Activated T-cell treated with anti-CD3 and anti-CD28 coated beads, Interleukin-2, amount 50 U/mL, for 48 hours (primary cell): ENCODE measurements at regions not wholly inside any gene's neighbourhood (a gene's known extent, or its start where the extent isn't known, plus 50 kb on each side); places are given as distances from the start of the nearest gene placed in this dataset.
"Not testable (repeated sequence)": the region's sequence is repeated elsewhere in the genome, so short reads cannot be mapped to it uniquely, and the experiment has no call there.

Experiments
- DNase-seq, 2 experiments: peaks; one replicate each; pipeline ENCODE4 v3.0.0-alpha.2; 2020

- DNase-seq, result no peak
Observed at GRCh38 chr4:30462445-30463090, 257.6 kb upstream of the PCDH7 start.

DNA sequence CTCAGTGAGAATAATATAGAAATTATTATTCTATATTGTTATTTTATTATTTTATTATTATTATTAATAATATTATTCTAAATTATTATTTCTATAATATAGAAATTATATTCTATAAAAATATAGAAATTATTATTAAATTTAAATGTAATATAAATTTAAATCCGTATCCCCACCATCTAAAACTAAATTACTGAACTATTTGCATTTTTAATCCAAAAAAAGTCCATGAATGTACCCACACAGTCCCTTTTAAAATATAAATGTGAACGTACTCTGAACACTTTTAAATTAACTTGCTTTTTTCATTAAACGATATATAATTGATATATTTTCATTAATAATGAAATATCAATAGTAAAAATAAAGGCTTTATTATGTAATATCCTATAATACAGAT lies 248.3 kb upstream of the PCDH7 start:
- DNase-seq, result no peak

GRCh38 chr4:30473225-30473624 lies 246.9 kb upstream of the PCDH7 start:
- DNase-seq, result no peak

- DNase-seq, result no peak
Observed at GRCh38 chr4:30495251-30495650, 224.9 kb upstream of the PCDH7 start.

DNA sequence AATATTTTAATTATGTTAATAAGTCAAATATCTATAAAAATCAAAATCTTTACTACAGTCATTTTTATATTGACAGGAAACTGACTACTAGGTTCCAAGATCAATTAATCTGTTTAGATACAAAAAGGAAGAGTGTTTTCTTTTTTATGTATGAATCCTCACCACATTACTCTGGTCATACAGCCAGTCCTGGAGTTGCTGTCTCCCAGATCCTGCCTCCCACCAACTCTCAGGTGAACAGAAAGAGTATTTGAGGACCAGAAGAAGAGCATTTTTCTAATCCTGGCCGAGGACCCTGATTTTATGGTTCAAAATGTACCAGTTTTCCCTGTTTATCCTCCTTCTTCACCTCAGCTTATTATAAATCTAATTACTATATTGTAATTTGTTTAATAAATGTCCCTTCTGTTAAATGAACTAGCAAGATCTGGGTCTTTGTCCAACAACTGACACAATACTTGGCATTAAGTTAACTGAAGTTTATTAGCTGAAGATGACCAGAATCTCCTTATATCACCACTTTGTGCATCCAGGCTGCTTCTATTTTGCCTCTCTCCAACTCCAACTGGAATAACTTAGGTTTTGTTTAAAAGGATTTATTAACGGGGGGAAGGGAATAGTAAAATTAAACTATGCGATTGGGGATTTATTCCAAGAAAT lies 224.4 kb upstream of the PCDH7 start:
- no peak for DNase-seq

DNA sequence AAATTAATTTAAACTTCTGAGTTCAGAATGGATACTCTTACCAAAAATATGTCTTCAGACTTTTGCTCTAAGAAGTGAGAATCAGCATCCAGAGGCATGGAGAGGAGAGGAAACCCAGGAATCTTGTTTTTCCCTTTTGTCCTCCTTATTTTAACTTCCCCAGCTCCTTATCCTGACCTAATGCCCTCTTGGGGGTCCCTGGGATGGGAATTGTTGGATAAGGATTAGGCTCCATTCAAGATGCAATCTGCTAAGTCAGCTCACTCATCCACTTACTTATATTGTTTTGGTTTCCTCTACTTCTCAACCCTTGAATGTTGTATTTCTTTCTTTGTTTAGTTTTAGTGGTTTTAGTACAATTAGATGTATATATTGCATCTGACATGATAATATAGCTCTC lies 208.4 kb upstream of the PCDH7 start:
- DNase-seq, result no peak

DNA sequence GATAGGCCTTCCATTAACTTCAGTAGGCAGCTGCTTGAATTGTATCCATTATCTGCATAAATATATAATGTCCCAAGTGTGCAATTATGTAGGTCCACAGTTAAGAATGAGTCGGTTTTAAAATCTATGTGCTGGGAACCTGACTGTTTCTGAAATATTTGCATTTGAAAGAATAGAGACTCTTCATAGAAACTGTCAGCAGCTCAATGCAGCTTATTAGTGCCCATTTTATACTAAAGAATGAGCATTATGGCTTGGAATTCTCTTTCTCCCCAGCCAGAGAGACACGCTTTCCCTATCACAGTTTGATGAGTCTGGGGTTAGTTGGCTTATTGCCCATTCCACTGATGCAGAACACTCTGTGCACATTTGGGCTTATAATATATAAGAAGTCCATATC lies 202.0 kb upstream of the PCDH7 start:
- DNase-seq, result no peak

DNA sequence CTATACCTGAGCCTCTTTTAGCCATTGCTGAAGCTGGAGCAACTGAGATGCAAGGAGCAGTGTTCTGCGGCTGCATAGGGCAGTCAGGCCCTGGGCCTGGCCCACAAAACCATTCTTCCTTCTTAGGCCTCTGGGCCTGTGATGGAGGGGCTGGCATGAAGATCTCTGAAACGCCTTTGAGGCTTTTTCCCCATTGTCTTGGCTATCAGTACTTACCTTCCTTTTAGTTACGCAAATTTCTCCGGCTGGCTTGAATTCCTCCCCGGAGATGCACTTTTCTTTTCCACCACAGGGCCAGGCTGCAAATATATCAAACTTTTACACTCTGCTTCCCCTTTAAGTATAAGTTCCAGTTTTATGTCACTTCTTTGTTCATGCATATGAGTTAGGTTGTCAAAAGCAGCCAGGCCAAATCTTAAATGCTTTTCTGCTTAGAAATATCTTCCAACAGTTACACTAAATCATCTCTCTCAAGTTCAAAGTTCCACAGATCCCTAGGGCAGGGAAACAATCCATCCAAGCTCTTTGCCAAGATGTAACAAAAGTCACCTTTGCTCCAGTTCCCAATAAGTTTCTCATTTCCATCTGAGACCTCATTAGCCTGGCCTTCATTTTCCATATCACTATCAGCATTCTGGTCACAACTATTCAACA lies 194.4 kb upstream of the PCDH7 start:
- DNase-seq, result no peak

DNA sequence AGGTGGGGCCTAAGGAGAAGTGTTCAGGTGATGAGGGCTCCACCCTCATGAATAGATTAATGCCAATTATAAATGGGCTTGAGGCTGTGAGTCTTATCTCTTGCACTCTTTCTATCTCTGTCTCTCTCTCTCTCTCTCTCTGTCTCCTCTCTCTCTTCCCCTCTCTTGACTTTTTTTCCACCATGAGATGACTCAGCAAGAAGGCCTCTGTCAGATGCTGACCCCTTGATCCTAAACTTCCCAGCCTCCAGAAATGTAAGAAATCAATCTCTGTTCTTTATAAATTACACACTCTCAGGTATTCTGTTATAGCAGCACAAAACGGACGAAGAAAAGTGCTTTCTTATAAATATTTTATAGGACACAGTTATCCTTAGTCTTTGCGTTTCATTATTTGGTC lies 184.9 kb upstream of the PCDH7 start:
- no peak for DNase-seq

- DNase-seq, result no peak
Observed at GRCh38 chr4:30536231-30536630, 183.9 kb upstream of the PCDH7 start.

GRCh38 chr4:30537456-30537855 lies 182.7 kb upstream of the PCDH7 start:
- no peak for DNase-seq

GRCh38 chr4:30538794-30539193 lies 181.4 kb upstream of the PCDH7 start:
- DNase-seq, result no peak

DNA sequence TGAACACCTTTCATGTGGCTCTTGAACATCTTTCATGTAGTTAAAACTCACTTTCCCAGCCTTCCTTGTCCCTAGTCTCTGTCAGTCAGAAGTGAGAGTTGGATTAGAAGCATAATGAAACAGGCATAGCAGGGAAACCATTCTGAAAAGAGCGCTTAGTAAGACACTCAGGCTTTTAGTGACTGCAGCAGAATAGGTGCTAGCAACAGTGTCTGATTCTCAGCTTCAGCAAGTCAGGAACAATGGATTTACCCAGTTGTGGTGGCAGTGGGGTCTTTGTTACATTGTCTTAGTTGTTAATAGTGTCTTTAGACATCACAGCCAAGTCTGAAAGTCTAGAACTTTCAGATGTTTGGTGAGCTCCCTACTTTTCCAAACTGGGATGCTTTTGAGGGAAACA lies 177.1 kb upstream of the PCDH7 start:
- no peak for DNase-seq

DNA sequence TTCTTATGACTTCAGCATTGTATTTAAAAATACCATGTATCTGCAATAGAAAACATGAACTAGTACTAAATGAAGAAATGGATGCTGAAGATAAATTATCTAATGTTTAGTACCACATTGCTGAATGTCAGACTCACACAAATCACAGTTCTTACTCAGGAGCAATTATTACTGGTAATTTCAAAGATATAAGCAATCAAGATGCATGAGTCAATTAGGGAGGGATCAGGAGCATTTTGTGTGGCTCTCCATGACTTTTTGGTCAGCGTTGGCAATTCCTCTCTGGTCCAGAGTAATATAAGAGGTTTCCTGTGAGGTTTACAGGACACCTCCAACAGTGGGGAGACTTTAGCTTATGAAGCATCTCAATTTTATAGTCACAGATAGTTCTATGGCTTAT lies 167.0 kb upstream of the PCDH7 start:
- DNase-seq, result no peak

- no peak for DNase-seq
Observed at GRCh38 chr4:30553706-30554105, 166.5 kb upstream of the PCDH7 start.

DNA sequence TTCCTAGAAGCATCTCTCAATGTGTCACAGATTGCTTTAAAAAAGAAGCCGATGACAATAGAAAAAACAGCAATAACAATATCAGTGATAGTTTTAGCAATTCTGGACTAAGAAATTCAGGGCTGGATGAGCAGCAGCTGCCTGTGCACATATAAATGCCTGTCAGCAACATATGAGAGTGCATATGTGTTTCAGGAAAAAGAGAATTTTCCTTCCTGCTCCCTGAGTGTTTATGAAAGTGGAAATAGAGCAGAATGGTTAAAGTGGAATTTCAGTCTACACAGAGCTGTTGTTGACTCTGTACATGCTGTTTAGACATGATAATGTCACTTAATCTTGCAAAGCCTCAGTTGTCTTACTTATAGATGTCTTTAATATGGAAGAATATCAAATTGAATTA lies 164.4 kb upstream of the PCDH7 start:
- no peak for DNase-seq

DNA sequence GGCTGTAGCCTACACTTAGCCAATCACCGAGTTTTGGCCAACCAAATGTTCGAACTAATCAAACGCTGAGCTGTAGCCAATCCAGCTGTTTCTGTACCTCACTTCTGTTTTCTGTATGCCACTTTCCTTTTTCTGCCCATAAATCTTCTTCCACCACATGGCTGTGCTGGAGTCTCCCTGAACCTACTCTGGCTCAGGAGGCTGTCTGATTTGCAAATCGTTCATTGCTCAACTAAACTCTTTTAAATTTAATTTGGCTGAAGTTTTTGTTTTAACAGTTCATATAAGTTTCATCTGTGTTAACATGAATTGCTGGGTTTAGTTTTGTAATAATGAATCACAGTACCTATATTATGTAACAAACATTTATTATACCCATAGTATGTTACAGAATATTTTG lies 160.7 kb upstream of the PCDH7 start:
- DNase-seq, result no peak

DNA sequence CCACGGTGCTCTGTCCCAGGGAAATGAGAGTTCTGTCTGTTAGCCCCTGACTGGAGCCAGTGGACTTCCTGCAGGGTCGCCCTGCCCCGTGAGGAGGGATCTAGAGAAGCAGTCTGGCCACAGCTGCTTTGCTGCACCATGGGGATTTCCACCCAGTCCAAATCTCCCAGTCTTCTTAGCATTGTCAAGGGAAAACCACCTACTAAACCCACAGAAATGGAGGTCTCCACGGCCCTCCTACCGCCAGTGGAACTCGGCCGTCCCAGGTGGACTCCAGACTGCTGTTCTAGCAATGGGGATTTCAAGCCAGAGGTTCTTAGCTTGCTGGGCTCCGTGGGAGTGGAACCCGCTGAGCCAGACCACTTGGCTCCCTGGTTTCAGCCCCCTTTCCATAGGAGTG lies 133.3 kb upstream of the PCDH7 start:
- DNase-seq, result no peak

DNA sequence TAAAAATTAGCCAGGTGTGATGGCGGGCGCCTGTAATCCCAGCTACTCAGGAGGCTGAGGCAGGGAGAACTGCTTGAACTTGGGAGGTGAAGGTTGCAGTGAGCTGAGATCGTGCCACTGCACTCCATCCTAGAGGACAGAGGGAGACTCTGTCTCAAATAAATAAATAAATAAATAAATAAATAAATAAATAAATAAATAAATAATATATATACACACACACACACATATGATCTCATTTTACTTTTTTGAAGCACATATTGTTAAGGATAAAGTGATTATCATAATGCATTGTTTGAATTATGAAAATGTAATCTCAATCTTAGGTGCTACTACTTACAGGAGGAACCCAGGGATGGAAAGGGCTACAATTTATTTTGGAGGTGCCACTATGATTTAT lies 130.5 kb upstream of the PCDH7 start:
- not testable (repeated sequence) for DNase-seq

DNA sequence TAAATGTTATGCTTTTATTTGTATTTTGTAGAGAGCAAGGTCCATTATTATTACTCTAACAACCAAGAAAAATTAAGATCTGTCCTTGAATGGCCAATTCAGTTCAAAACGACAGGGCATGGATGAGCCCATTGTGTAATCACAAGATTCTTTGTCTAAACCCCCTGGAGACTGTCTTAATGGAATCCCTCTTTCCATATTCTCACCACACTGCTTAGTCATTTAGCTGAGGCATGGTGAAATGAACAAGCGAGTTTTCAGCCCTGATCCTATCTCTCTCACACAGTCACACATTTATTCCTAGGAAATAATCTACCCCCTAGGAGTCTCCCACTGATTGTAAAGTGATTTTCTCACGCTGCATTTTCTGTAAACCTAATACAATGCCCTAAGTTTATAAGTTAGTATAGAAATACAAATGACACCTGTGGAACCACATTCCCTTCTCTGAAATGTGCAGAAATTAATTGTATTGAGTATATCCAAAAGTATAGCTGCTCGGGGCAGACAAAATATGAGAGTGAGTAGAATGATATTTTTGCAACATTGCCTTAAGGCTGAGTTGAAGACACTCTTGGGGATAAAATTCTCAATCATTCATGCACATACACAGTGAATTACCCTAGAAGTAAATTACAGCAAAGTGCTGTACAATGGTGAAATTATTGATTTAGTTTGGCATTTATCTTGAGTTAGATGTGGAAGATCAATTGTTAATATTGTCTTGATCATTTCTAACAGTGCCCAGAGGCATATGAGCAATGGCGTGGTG lies 119.7 kb upstream of the PCDH7 start:
- no peak for DNase-seq

GRCh38 chr4:30601070-30601865 lies 118.9 kb upstream of the PCDH7 start:
- no peak for DNase-seq

- DNase-seq, result no peak
Observed at GRCh38 chr4:30605616-30606190, 114.5 kb upstream of the PCDH7 start.

DNA sequence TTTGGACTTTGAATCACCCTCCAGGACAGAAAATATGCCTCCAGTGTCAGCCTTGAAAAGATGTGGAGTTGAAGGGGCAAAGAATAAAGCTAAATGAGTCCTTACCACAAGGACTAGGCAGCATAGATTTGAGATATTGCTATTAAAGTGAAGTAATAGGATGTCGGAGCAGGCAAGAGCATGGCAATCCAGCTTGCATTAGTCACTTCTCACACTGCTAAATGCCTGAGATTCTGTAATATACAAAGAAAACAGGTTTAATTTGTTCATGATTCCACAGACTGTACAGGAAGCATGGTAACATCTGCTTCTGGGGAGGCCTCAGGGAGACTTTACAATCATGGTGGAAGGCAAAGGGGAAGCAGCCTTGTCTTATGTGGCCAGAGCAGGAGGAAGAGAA lies 109.8 kb upstream of the PCDH7 start:
- no peak for DNase-seq
